Stimulated activated CD4-positive, alpha-beta T cell treated with anti-CD3 and anti-CD28 coated beads, Interleukin-4, amount 100 ng/mL, for 24 hours (primary cell): ENCODE measurements at regions not wholly inside any gene's neighbourhood (a gene's known extent, or its start where the extent isn't known, plus 50 kb on each side); places are given as distances from the start of the nearest gene placed in this dataset.
"Not testable (repeated sequence)": the region's sequence is repeated elsewhere in the genome, so short reads cannot be mapped to it uniquely, and the experiment has no call there.

Source experiments
- DNase-seq: peaks from one replicate; pipeline ENCODE4 v3.0.0-alpha.2; 2020

DNA sequence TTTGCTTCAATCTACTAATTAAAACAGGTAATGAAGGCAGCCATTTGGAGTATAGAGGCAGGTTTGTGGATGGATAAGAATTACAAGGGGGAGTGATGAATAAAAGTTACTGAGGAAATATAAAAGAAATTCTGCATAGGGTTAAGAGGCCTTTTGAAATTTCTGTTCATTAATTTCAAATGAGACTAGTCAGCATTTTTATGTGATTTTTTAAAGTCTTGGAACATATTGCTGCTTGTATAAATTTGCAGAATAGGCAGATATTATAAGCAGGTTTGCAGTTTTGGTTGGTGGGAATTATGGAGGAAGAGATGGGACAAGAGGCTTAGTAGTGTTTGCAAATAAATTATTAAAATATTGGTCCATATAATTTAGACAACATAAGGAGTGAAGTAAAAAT is 750.4 kb upstream of the AGA start:
- no peak for DNase-seq

DNA sequence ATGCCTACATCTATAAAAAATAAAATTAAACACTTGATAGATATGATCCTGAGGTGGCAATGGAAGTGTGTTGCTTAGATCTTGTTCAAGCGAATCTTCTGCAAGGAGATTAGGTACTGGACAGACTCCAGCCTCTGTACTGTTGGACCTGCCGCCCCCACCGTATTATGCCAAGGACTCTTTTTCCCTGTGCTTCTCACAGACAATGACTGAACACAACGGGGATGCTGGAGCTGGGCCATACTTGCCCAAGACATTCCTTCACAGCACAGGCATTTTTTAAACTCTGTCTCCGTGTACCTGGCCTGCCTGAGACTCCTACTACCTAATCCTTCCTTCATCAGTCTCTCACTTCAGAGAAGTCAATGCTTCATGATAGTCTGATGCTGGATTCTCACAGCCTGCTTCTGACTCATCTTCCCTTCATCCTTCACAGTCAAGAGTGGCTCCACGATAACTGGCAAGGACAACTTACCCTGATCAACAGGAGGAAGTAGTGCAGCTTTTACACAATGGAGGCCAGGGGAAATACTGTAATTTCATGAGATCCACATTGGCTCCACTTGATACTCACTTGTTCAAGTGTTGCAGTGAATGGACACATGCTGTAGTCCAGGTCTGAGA is 754.6 kb upstream of the AGA start:
- no peak for DNase-seq

DNA sequence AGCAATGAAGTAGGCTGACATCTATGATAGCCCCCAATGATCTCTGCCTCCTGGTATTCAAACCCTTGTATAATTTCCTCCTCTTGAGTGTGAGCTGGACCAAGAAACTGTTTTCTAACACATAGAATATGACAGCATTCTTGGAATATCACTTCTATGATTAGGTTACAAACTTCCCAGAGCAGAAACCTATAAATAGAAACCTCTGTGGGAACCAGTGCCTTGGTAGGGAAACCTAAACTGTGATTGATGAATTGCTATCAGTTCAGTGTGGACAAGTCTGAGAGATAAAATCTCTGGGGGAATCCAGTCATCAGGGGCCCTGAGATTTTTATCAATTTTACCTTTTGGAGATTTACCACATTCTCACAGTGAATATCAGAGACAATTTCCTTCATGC is 756.5 kb upstream of the AGA start:
- DNase-seq, result no peak

DNA sequence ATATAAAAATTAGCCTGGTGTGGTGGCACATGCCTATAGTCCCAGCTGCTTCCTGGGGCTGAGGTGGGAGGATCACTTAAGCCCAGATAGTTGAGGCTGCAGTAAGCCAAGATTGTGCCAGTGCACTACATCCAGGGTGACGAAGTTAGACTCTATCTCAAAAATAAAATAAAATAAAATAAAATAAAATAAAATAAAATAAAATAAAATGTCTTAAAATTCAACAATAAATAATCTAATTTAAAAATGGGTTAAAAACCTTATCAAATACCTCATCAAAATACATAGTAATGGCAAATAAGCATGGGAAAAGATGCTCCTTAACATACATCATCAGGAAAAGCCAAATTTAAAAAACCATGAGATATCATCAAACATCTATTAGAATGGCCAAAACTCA is 760.2 kb upstream of the AGA start:
- DNase-seq, result no peak

DNA sequence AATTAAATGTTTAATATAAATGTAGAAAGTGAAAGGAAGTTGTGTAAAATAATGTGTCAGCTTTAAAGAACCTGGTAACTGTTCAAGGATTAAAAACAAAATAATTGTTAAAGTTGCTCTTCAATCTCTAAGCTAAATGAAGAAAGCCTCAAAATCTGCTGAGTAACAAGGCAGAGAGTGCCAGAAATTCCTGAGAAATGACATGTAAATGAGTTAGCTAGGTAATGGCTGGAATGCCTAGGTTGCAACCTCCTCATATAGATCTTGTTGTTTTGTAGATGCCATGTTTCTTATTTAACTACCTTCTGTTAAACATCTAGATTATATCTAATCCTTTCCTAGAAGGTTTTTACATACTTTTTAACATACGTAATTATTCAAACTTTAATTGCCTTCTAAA is 763.6 kb upstream of the AGA start:
- no peak for DNase-seq

DNA sequence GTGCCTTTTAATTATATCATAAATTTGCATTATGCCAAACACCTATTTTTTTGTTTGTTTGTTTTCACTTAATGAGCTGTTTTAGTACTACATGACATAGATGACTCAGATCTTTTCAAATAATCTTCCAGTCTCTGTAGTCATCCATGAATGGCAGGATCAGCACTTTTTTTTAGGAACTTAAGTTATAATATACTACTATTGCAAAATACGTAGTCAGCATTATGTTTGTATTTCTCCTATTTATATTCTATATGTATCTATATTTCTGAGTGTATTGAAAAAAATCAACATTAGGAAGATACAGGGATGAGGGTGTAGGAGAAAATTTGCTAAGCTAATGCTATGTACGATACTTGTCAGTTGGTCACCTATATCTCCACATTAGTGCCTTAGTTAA is 773.1 kb upstream of the AGA start:
- DNase-seq, result no peak

DNA sequence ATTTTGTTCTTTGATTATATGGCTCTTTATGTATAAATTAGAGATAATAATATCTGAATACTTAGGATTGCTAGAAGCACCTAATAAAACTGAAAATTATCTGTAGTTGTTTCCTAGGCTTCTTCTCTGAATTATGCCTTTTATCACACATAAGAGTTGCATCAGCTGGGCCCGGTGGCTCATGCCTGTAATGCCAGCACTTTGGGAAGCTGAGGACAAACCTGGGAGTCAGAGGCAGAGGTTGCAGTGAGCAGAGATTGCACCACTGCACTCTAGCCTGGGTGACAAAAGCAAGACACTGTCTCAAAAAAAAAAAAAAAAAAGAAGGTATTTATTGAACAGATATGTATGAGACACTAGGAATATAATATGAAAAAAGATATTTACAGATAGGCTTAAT is 773.5 kb upstream of the AGA start:
- DNase-seq, result no peak

DNA sequence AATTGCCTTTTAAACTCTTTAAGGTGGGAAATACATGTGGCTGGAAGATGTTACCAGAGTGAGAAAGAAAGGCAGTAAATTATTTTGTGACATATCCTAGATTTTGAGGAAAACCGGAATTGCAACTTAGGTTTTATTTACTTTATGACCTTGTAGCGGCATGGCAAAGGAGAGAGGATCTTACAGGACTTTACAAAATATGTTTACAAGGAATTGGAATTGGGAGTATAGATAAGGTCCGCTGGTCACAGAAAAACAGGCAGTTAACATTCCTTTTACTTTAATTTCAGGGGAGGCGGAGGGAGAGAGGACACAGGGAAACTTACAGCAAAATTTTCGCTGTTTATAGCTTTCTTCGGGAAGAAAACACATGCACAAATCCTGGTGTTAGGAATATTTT is 784.2 kb upstream of the AGA start:
- not testable (repeated sequence) for DNase-seq

DNA sequence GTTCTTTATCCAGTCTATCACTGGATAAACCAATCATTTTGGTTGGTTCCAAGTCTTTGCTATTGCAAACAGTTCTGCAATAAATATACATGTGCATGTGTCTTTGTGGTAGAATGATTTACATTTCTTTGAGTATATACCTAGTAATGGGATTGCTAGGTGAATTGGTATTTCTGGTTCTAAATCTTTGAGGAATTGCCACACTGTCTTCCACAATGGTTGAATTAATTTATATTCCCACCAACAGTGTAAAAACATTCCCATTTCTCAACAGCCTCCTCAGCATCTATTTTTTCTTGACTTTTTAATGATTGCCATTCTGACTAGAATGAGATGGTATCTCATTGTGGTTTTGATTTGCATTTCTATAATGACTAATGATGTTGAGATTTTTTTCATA is 791.7 kb upstream of the AGA start:
- no peak for DNase-seq

DNA sequence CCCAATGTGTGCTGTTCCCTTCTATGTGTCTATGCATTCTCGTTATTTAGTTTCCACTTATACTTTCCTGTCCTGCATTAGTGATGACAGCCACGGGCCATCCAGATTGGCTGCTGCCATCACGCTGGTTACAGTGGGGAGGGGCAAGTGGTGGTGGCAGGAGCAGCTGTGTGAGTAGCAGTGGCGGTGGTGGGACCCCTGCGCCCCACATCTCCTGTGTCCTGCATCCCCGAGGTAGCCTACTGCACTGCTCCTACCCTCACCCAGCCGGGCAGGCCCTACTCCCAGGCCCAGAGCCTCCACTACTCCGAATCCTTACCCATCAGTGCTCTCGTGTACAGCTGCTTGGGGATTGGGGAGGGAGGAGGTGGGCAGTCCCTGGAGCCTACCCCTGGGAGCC is 798.7 kb upstream of the AGA start:
- no peak for DNase-seq

DNA sequence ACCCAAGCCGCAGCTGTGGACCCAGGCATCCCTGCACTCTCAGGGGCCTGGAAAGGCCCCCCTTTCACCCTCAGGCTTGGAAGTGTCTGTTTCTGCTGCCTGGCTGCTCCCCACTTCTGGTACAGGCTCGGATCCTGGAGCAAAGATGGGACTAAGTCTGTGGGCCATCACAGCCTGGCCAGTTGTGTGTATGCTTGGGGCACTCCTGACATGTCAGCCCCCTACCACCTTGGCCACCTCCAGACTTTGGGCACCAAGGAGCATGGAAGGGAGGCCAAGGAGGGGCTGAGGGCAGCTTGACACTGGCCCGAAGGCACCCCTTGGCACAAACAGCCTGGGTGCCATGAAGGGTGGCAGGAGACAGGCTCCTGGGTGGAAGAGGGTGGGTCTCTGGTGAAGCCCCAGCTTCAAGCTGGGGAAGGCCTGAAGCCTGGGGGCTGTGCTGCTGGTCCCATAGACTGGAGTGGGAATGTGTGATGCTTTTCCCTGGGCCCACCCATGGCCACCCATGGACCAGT is 799.4 kb upstream of the AGA start:
- DNase-seq, result no peak

DNA sequence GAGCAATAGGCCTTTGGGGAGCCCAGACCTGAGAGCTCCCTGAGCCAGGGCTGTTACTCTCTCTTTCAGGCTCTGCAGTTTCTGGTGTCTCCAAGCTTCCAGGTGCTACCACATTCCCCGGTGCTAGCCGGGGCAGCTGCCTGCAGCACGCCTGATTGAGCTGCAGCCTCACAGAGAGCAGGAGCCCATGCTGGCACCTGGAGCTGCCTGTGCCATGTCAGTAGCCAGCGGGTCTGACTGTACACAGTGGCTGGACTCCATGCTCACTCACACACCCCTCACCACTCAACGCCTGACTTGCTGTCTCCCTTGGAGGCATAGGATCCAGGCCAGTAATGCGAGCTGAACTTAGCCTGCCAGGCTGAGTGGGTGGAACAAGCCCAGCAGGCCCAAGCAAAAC is 800.4 kb upstream of the AGA start:
- DNase-seq, result no peak

DNA sequence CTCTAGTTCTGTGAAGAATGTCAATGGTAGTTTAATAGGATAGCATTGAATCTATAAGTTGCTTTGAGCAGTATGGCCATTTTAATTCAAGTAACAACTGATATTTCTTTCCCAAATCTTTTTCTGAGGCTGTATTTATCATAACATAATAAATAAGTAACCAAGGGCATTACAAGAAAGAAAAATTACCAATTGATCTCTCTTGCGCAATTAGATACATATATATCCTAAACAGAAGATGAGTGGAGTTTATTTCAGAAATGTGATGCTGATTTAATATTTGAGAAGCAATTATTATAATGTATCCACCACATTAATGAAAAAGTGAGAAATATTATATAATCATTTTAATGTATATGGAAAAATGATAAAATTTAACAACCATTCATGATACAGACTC is 802.5 kb upstream of the AGA start:
- DNase-seq, result no peak

DNA sequence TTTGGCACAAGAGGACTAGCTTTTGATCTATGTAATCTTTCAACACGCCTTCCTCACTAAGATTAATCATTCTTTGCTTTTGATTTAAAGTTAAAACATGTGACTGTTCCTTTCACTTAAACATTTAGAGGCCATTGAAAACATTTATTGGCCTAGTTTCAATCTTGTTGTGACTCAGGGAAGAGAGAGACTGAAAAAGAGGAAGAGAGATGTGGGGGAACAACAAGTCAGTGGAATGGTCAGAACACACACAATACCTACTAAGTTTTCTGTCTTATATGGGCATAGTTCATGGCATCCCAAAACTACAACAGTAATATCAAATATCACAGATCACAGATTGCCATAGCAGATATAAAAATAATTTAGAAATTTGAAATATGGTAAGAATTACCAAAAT is 812.9 kb upstream of the AGA start:
- DNase-seq, result no peak

DNA sequence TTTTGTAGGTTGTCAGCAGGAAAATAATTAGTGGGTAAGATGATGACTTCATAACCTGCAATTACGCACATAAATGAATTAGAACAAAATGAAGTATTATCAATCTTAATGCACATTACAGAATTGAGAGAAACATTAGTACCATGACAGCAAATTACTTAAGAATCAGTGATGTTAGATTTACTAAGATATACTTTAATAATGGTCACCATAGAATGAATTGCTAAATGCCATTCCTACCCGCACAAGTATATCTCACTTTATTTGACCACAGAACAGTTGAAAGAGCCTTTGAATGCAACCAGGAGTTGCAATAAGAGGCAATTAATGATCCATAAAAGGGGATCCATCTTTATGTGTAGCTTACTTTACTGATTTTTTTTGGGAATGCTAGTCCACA is 816.4 kb upstream of the AGA start:
- no peak for DNase-seq

DNA sequence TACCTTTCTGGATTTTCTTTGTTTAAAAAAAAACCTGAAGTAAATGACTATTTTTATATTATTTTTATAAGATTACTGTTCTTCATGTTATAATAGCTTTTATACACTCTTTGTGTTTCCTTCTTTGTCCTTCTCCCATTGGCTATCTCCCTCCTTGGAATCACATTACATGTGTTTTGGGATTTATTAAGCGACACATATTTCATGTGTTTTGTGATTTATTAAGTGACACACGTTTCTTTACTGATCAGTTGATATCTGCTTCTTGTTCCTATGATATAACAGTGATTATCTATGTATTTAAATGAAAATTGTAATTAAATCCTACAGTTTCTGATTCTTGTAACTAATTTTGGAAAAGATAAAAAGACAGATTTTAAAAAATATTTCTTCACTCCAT is 817.3 kb upstream of the AGA start:
- DNase-seq, result no peak

DNA sequence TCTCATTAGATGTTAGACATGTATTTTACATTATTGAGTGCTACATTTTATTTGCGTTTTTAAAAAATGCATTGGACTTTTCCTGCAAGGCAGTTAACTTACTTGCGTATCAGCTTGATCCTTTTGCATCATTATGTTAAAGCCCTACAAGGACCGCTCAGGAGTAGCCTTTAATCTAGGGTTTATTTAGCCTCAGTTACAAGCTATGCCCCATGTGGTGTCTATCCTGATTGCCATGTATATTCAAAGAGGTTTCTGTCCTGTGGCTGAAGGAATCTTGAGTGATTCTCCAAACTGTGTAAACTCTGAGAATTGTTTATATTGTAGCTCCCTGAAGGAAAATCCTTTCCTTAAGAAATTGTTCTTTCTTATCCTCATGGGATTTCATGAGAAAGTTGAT is 821.8 kb upstream of the AGA start:
- DNase-seq, result no peak

DNA sequence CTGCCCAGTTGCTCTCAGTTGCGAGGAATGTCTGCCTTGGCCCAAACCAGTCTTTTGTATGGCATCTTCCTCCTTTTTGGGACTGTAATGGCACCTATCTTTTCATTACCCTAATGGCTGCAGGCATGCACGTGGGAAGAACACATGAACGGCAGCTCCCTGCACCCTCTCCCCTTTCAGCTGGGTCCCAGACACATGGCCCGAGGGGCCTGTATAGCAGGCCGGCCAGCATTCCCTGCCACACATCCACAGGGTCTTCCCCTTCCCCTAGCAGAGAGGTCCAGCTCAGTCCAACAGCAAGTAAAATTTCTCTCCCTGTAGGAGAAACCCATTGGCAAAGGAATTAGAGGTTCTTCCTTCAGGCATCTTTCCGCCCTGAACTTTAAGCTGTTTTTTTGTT is 829.1 kb upstream of the AGA start:
- DNase-seq, result no peak

DNA sequence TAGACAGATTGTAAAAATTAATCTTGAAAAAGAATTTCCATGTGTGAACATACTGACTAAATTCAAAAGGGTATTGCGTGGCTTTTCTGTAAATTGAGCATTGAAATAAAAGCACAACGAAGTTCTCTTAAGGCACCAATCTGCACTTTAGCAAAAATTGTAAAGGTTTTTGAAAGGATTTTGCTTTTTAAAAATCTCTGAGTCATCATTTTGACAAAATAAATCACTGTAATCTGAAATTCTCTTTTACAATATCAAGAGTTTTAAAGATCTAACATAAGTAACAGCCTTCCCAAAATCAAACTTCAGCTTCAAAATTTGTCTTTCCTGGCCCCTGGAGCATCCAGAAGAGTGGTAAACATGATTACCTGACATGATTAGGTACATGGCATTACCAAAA is 830.9 kb upstream of the AGA start:
- no peak for DNase-seq

DNA sequence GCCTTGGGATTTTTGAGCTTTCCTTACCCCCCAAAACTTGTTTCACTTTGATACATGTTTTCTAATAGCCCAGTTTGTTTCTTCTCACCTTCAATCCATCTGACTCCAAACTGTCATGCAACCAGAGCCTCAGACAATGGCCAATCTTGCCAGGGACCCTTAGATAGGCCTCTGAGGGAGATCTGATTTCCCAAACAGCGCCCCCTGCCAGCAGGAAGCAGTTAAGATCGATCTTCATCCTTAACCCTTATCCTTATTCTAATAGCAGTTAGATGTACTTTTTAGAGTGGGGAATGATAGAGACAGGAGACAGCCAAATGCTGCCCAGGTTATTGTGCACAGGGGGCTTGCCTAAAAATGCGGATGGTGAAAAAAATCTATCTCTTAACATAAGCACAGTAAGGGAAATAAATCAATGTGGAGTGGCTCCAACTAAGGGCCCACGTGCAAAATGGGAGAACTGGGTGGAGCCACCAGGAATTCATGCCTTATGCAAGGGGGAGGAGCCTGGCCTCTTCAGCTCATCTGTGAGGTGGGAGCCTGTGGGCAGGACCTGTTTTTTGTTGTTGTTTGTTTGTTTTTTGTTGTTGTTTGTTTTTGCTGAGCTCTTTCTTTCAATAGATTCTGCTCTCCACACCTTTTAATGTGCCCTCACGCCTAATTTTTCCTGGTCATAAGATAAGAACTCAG is 833.6 kb upstream of the AGA start:
- DNase-seq, result no peak

DNA sequence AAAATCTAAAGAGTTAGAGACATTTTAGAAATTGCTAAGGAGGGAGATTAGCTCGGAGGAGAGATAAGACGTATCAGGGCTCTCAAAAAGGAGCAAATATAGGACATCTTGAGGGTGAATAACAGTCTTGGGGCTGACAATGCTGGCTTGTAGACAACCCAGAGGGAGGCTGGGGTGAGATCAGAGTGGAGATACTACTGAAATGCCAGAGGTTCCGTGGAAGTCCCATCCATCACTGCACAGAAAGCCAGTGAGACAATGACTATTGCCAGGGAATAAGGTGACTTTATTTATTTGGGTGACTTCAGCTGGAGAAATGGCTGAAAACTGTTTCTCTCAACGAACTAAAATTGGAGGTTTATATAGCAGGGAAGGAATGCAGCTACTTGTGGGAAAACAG is 838.1 kb upstream of the AGA start:
- DNase-seq, result no peak

DNA sequence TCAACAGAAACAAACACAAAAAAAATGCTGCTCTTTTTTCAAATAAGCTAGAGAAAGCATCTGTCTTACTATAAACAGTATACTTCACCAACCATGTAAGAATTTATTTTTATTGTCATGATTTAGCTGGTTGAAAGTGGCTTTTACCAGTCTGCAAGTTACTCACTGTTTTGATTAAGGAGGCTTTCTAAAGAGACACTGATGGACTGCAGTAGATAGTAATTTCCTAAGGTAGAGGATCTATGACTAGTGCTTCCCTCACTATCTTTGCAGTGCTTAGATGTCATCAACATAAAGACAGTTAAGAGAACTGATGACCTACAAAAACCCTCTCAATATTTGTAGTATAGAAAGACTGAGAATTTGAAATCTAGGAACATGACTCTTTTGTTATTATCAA is 846.2 kb upstream of the AGA start:
- DNase-seq, result no peak

DNA sequence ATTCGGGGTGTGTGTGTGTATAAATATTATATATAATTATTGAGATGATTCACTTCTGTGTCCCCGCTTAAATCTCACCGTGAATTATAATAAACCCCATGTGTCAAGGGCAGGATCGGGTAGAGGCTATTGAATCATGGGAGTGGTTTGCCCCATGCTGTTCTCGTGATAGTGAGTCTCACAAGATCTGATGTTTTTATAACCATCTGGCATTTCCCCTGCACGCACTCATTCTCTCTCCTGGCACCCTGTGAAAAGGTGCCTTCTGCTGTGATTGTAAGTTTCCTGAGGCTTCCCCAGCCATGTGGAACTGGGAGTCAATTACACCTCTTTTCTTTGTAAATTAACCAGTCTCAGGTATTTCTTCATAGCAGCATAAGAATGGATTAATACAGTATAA is 851.4 kb upstream of the AGA start:
- DNase-seq, result no peak

DNA sequence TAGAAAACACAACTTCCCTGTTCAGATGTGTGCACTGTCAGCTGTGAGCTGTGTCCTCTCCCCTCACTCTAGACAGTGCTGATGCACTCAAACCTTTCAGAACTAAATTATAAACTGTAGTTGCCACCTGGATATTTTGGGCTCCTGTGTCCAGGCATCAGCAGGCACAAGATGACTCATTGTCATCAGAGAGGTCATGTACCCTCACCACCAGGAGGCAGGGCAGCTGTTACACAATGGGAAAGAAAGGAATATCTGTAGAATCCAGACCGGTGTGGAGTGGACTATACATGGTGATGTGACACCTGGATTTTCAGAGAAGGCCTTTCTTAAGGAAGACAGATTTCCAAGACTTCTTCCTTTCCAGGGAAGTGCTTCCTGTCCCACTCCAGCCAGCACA is 854.4 kb upstream of the AGA start:
- no peak for DNase-seq

DNA sequence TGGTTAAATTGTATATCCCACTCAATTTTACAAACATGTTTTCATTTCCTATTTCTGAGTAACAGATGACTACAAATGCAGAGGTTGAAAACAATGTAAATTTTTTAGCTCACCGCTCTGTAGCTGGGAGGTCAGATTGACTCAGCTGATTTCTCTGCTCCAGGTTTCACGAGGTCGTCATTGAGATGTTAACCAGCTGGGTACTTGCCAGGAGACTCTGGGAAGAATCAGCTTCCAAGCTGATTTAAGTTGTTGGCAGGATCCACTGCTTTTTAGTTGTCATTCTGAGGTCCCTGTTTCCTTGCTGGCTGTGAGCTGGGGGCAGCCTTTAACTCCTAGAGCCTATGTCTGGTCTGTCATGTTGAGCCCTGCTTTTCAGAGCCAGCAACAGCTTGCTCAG is 864.3 kb upstream of the AGA start:
- no peak for DNase-seq
